ENCODE measurements at regions not wholly inside any gene's neighbourhood (a gene's known extent, or its start where the extent isn't known, plus 50 kb on each side); places are given as distances from the start of the nearest gene placed in this dataset.

- H3K79me2 ChIP-seq (ENCODE audit: insufficient read depth, low read length) = no peaks in the 10 kb centered on the region
- no peak overlapping the region for H3K4me3 ChIP-seq (ENCODE audit: low read length, poor library complexity, severe bottlenecking)
- H3K4me2 ChIP-seq (ENCODE audit: low read depth, low read length, poor library complexity, severe bottlenecking) = no peak overlapping the region
- H3K36me3 ChIP-seq (ENCODE audit: insufficient read depth, low read length) = no peaks in the 10 kb centered on the region
- H3K9me2 ChIP-seq (replicated peaks; ENCODE audit: low read depth, low read length) = no peaks in the 10 kb centered on the region
- no peak overlapping the region for H3K9ac ChIP-seq (ENCODE audit: low read depth, low read length, poor library complexity, severe bottlenecking)
- no peaks in the 10 kb centered on the region for H3K27me3 ChIP-seq (ENCODE audit: insufficient read depth, low read length, poor library complexity, severe bottlenecking)
- H2AFZ ChIP-seq (ENCODE audit: low read length) = no peak overlapping the region
- no peaks in the 10 kb centered on the region for H3F3A ChIP-seq (ENCODE audit: low read depth)
- TF ChIP-seq EZH2phosphoT487 (IDR thresholded peaks at IDR 0.05; ENCODE audit: borderline replicate concordance) (no peak), CTCF (conservative IDR thresholded peaks at IDR 0.05; ENCODE audit: low read length) (no peak)
- H3K4me1 ChIP-seq (ENCODE audit: insufficient read depth, low read length, poor library complexity, severe bottlenecking) = no peaks in the 10 kb centered on the region
- H4K20me1 ChIP-seq (ENCODE audit: insufficient read depth, low read length, poor library complexity, severe bottlenecking) = no peaks in the 10 kb centered on the region
- H3K9me3 ChIP-seq (ENCODE audit: insufficient read depth, low read depth, low read length) = peaks cover 5% of the 10 kb centered on the region; the same call in 1 of the 2 replicates
These were observed 339.4 kb downstream of the TEX29 start for GRCh38 chr13:111659842-111660241.

GRCh38 chr13:111661052-111661451 lies 340.6 kb downstream of the TEX29 start:
- no peaks in the 10 kb centered on the region for H3F3A ChIP-seq (ENCODE audit: low read depth)
- TF ChIP-seq EZH2phosphoT487 (IDR thresholded peaks at IDR 0.05; ENCODE audit: borderline replicate concordance) (no peak), CTCF (conservative IDR thresholded peaks at IDR 0.05; ENCODE audit: low read length) (no peak)
- H3K79me2 ChIP-seq (ENCODE audit: insufficient read depth, low read length) = no peaks in the 10 kb centered on the region
- no peaks in the 10 kb centered on the region for H3K4me1 ChIP-seq (ENCODE audit: insufficient read depth, low read length, poor library complexity, severe bottlenecking)
- no peak overlapping the region for H3K9ac ChIP-seq (ENCODE audit: low read depth, low read length, poor library complexity, severe bottlenecking)
- no peak overlapping the region for H3K4me3 ChIP-seq (ENCODE audit: low read length, poor library complexity, severe bottlenecking)
- no peak overlapping the region for H3K4me2 ChIP-seq (ENCODE audit: low read depth, low read length, poor library complexity, severe bottlenecking)
- H3K27me3 ChIP-seq (ENCODE audit: insufficient read depth, low read length, poor library complexity, severe bottlenecking) = no peaks in the 10 kb centered on the region
- H4K20me1 ChIP-seq (ENCODE audit: insufficient read depth, low read length, poor library complexity, severe bottlenecking) = no peaks in the 10 kb centered on the region
- H3K36me3 ChIP-seq (ENCODE audit: insufficient read depth, low read length) = no peaks in the 10 kb centered on the region
- H2AFZ ChIP-seq (ENCODE audit: low read length) = no peak overlapping the region
- H3K9me2 ChIP-seq (replicated peaks; ENCODE audit: low read depth, low read length) = no peaks in the 10 kb centered on the region
- peaks cover 5% of the 10 kb centered on the region; the same call in 1 of the 2 replicates for H3K9me3 ChIP-seq (ENCODE audit: insufficient read depth, low read depth, low read length)

GRCh38 chr13:111661776-111662175 lies 341.3 kb downstream of the TEX29 start:
- Histone ChIP-seq H2AFZ (ENCODE audit: low read length) (no peak overlapping the region), H3K9ac (ENCODE audit: low read depth, low read length, poor library complexity, severe bottlenecking) (no peak overlapping the region), H3K4me2 (ENCODE audit: low read depth, low read length, poor library complexity, severe bottlenecking) (no peak overlapping the region), H3K4me3 (ENCODE audit: low read length, poor library complexity, severe bottlenecking) (no peak overlapping the region), H3K79me2 (ENCODE audit: insufficient read depth, low read length) (no peaks in the 10 kb centered on the region), H3K36me3 (ENCODE audit: insufficient read depth, low read length) (no peaks in the 10 kb centered on the region), H3K27me3 (ENCODE audit: insufficient read depth, low read length, poor library complexity, severe bottlenecking) (no peaks in the 10 kb centered on the region), H3K9me3 (ENCODE audit: insufficient read depth, low read depth, low read length) (peaks cover 5% of the 10 kb centered on the region; the same call in 1 of the 2 replicates), H3K4me1 (ENCODE audit: insufficient read depth, low read length, poor library complexity, severe bottlenecking) (no peaks in the 10 kb centered on the region), H4K20me1 (ENCODE audit: insufficient read depth, low read length, poor library complexity, severe bottlenecking) (no peaks in the 10 kb centered on the region), H3F3A (ENCODE audit: low read depth) (no peaks in the 10 kb centered on the region), H3K9me2 (replicated peaks; ENCODE audit: low read depth, low read length) (no peaks in the 10 kb centered on the region)
- TF ChIP-seq CTCF (conservative IDR thresholded peaks at IDR 0.05; ENCODE audit: low read length) (no peak), EZH2phosphoT487 (IDR thresholded peaks at IDR 0.05; ENCODE audit: borderline replicate concordance) (no peak)

Data from Loucy (cell line).